HEK293T (cell line): ENCODE measurements at regions not wholly inside any gene's neighbourhood (a gene's known extent, or its start where the extent isn't known, plus 50 kb on each side); places are given as distances from the start of the nearest gene placed in this dataset.

Source experiments
- CTCF ChIA-PET: fragments of 350-600 bp; formaldehyde crosslinking; extraction: SDS; loops from one replicate; lab custom pipeline; 2021; ENCODE audit warnings: antibody characterized with exemption, inconsistent platforms; lab: Yijun Ruan, JAX
- POLR2A ChIA-PET: fragments of 350-600 bp; formaldehyde crosslinking; extraction: SDS; loops from one replicate; lab custom pipeline; 2020; ENCODE audit warnings: antibody characterized with exemption, inconsistent platforms; lab: Yijun Ruan, JAX
- DNase-seq: peaks from one replicate; pipeline ENCODE4 v3.0.0; 2012; ENCODE audit warnings: mixed read lengths; ENCODE audit errors: extremely low spot score
- ARNT ChIP-seq: fragments of 450-650 bp; IDR thresholded peaks from 2 replicates; pipeline ENCODE4 v1.6.1; 2017; ENCODE audit warnings: mild to moderate bottlenecking
- BHLHE40 ChIP-seq: fragments of 450-650 bp; IDR thresholded peaks from 2 replicates; pipeline ENCODE4 v1.6.1; 2016; ENCODE audit warnings: mild to moderate bottlenecking, moderate library complexity, borderline replicate concordance
- CTBP1 ChIP-seq: fragments of 450-650 bp; IDR thresholded peaks from 2 replicates; pipeline ENCODE4 v1.6.1; 2016; ENCODE audit warnings: borderline replicate concordance
- ELF4 ChIP-seq: fragments of 450-650 bp; IDR thresholded peaks from 2 replicates; pipeline ENCODE4 v1.6.1; 2017; ENCODE audit warnings: antibody characterized with exemption
- FOXA1 ChIP-seq: fragments of 450-650 bp; IDR thresholded peaks from 2 replicates; pipeline ENCODE4 v1.6.1; 2016; ENCODE audit warnings: mild to moderate bottlenecking
- FOXK2 ChIP-seq: fragments of 450-650 bp; IDR thresholded peaks from 2 replicates; pipeline ENCODE4 v1.6.1; 2016; ENCODE audit warnings: mild to moderate bottlenecking
- FOXM1 ChIP-seq: fragments of 450-650 bp; IDR thresholded peaks from 2 replicates; pipeline ENCODE4 v1.6.1; 2017; ENCODE audit warnings: mild to moderate bottlenecking, borderline replicate concordance
- HDGF ChIP-seq: fragments of 450-650 bp; IDR thresholded peaks from 2 replicates; pipeline ENCODE4 v1.6.1; 2017; ENCODE audit warnings: antibody characterized with exemption, borderline replicate concordance
- L3MBTL2 ChIP-seq: fragments of 450-650 bp; conservative IDR thresholded peaks from 2 replicates; pipeline ENCODE4 v1.6.1; 2016; ENCODE audit warnings: mild to moderate bottlenecking
- LEF1 ChIP-seq: fragments of 450-650 bp; IDR thresholded peaks from 2 replicates; pipeline ENCODE4 v1.6.1; 2017; ENCODE audit warnings: mild to moderate bottlenecking, borderline replicate concordance
- NFRKB ChIP-seq: fragments of 450-650 bp; IDR thresholded peaks from 2 replicates; pipeline ENCODE4 v1.6.1; 2016; ENCODE audit warnings: mild to moderate bottlenecking, moderate library complexity
- SP1 ChIP-seq: fragments of 450-650 bp; IDR thresholded peaks from 2 replicates; pipeline ENCODE4 v1.6.1; 2017
- SUZ12 ChIP-seq: fragments of 450-650 bp; IDR thresholded peaks from 2 replicates; pipeline ENCODE4 v1.6.1; 2016; ENCODE audit warnings: mild to moderate bottlenecking
- TARDBP ChIP-seq: fragments of 450-650 bp; IDR thresholded peaks from 2 replicates; pipeline ENCODE4 v1.6.1; 2016
- ZNF384 ChIP-seq: fragments of 450-650 bp; IDR thresholded peaks from 2 replicates; pipeline ENCODE4 v1.6.1; 2016
- TF ChIP-seq, protein P1 (sequence below): fragments of 450-650 bp; IDR thresholded peaks from 2 replicates; pipeline ENCODE4 v1.6.1; 2016

DNA sequence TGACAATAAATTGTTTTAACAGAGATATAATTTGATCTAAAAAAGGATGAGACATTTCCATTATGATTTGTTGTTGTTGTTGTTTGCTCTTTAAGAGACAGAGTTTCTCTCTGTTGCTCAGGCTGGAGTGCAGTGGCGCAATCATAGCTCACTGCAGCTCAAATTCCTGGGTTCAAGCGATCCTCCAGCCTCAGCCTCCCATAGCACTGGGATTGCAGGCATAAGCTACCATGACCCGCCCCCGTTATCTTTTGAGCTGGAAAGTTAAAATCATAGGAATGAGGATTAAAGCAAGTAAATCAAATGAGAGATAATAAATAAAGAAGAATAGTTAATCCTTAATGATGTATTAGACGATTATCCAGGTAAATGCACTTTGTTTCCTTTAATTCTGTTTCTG, 224.4 kb upstream of the SMIM31 start:
- no peak for DNase-seq
- TF ChIP-seq LEF1 (no peak), L3MBTL2 (no peak), NFRKB (no peak), CTBP1 (no peak), SP1 (no peak), FOXA1 (no peak), ARNT (no peak), FOXM1 (no peak), TARDBP (no peak), BHLHE40 (no peak)
- TF ChIP-seq, protein P1, sequence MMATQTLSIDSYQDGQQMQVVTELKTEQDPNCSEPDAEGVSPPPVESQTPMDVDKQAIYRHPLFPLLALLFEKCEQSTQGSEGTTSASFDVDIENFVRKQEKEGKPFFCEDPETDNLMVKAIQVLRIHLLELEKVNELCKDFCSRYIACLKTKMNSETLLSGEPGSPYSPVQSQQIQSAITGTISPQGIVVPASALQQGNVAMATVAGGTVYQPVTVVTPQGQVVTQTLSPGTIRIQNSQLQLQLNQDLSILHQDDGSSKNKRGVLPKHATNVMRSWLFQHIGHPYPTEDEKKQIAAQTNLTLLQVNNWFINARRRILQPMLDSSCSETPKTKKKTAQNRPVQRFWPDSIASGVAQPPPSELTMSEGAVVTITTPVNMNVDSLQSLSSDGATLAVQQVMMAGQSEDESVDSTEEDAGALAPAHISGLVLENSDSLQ = no peak
- POLR2A ChIA-PET = no interaction called here
- CTCF ChIA-PET = no interaction called here

DNA sequence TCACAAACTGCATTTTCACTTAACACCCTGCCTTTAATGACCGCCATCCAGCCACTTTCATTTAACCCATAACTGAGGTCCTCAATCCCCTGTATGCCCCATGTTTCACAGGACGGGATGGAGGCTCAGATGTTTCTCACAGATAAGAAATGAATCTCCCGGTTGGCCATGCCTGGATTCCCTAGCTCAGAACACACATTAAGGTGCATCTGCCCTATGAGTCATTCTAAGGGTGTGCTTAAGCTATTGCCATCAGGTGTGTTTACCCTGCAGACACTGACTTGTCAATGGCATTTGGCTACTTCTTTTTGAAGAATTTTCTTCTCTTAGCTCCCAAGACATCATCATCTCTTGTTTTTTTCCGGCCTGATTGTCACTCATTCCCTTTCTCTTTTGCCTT, 222.6 kb upstream of the SMIM31 start:
- POLR2A ChIA-PET = no interaction called here
- no peak for DNase-seq
- CTCF ChIA-PET = no interaction called here
- no peak for TF ChIP-seq TARDBP
- TF ChIP-seq ELF4 = no peak

DNA sequence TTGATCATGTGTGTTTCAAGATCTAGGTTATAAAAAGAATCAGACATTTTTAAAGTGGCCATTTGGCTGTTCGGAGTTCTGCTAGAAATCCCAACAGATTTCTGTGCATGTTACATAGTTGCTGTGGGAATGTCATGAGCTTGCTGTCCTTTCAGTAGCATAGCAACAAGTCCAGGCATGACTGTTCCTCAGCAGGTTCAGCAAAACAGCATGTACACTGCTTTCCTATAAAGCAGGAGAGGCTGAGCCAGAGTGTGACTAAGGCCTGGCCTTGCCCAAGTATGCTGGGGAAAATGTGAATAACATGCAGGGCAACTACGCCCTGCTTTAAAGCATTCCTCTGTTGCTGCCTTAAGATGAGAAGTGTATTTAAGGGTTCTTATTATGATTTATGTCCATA, 217.1 kb upstream of the SMIM31 start:
- TF ChIP-seq FOXA1 (no peak), TARDBP (no peak), L3MBTL2 (no peak), LEF1 (no peak), NFRKB (no peak), SUZ12 (no peak), HDGF (no peak), ARNT (no peak), BHLHE40 (no peak), ZNF384 (no peak), CTBP1 (no peak), ELF4 (no peak), SP1 (no peak)
- TF ChIP-seq, protein P1 = no peak
- POLR2A ChIA-PET = no interaction called here
- no peak for DNase-seq
- CTCF ChIA-PET = no interaction called here

DNA sequence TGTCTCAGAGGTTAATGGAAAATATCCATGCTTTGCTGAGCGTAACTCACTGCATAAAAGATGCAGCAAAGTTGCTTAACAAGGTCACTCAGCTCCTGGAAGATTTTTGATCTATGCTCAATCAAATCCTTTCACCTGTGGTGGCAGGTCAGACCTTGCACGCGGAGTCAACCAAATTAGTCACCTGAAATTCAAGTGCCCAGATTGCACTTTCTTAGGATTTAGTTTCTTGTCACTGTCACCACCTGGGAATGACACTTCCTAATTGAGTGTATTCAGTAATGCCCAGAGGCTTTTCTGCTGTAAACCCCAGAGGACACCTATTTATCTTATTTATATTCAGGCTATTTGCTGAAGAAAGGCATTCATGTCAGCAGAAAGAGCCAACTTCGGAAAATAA, 215.8 kb upstream of the SMIM31 start:
- DNase-seq = no peak
- no peak for TF ChIP-seq L3MBTL2
- no peak for TF ChIP-seq HDGF
- TF ChIP-seq FOXM1 = no peak
- no peak for TF ChIP-seq NFRKB
- TF ChIP-seq, protein P1 = no peak
- TF ChIP-seq ELF4 = no peak
- no peak for TF ChIP-seq ARNT
- no peak for TF ChIP-seq SUZ12
- no peak for TF ChIP-seq SP1
- no peak for TF ChIP-seq CTBP1
- TF ChIP-seq ZNF384 = no peak
- no peak for TF ChIP-seq LEF1
- CTCF ChIA-PET = no interaction called here
- POLR2A ChIA-PET = no interaction called here

DNA sequence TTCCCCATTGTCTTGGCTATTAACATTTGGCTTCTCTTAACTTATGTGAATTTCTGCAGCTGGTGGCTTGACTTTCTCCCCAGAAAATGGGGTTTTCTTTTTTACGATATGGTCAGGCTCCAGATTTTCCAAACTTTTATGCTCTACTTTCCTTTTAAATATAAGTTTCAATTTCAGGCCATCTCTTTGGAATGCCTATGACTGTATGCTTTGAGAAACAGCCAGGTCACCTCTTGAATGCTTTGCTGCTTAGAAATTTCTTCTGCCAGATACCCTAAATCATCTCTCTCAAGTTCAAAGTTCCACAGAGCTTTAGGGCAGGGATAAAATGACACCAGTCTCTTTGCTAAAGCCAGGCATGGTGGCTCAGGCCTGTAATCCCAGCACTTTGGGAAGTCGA, 212.9 kb upstream of the SMIM31 start:
- ChIA-PET POLR2A (no interaction called here), CTCF (no interaction called here)
- TF ChIP-seq, protein P1 = no peak
- TF ChIP-seq BHLHE40 (no peak), SUZ12 (no peak), NFRKB (no peak), FOXM1 (no peak), CTBP1 (no peak), TARDBP (no peak), FOXK2 (no peak), ELF4 (no peak), SP1 (no peak), FOXA1 (no peak), HDGF (no peak)

DNA sequence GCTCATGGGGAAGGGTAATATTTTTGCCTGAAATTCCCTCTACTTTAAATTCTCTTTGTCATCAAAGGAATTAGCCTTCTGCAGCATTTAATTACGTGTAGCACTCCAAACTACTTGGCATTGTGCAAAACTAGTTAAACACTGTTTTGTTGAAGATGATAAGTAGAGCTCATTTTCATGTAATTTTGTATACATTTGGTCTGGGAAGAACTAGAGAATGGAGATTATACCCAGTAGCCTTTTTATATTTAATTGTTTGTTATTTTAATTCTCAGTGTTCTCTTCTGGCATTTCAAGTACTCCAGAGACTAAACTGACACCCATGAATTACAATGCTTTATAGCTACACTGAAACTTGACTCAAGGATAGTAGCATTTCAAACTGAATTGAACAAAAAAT, 211.5 kb upstream of the SMIM31 start:
- no peak for DNase-seq
- ChIA-PET CTCF (no interaction called here), POLR2A (no interaction called here)
- TF ChIP-seq TARDBP = no peak
- TF ChIP-seq BHLHE40 = no peak
- TF ChIP-seq, protein P1 = no peak
- no peak for TF ChIP-seq FOXM1
- no peak for TF ChIP-seq SUZ12
- TF ChIP-seq FOXK2 = no peak

More for the DNA sequence above, 212.9 kb upstream of the SMIM31 start:
- no peak for DNase-seq
